H9 (cell line): ENCODE measurements at regions not wholly inside any gene's neighbourhood (a gene's known extent, or its start where the extent isn't known, plus 50 kb on each side); places are given as distances from the start of the nearest gene placed in this dataset.

Experiments
- DNase-seq: peaks from one replicate; pipeline ENCODE4 v3.0.0-alpha.2; 2017
- H2AFZ ChIP-seq: one replicate; pipeline ENCODE4 v1.6.1; 2013; ENCODE audit warnings: mild to moderate bottlenecking, low read length, control low read depth, moderate library complexity
- H2AK5ac ChIP-seq: 2 replicates; pipeline ENCODE4 v1.6.1; 2013; ENCODE audit warnings: low read length, control low read depth, mixed read lengths; ENCODE audit not compliant: insufficient read length
- H2BK120ac ChIP-seq: one replicate; pipeline ENCODE4 v1.6.1; 2013; ENCODE audit warnings: low read depth, mild to moderate bottlenecking, low read length, control low read depth, inconsistent platforms; ENCODE audit not compliant: poor library complexity, severe bottlenecking
- H2BK12ac ChIP-seq: 2 replicates; pipeline ENCODE4 v1.6.1; 2013; ENCODE audit warnings: low read length, control low read depth, mixed read lengths, low read depth; ENCODE audit not compliant: insufficient read length
- H2BK15ac ChIP-seq: 2 replicates; pipeline ENCODE4 v1.6.1; 2013; ENCODE audit warnings: low read depth, low read length, control low read depth
- H2BK20ac ChIP-seq: one replicate; pipeline ENCODE4 v1.6.1; 2013; ENCODE audit warnings: low read depth, mild to moderate bottlenecking, low read length, control low read depth, inconsistent platforms; ENCODE audit not compliant: poor library complexity, severe bottlenecking
- H2BK5ac ChIP-seq: 2 replicates; pipeline ENCODE4 v1.6.1; 2013; ENCODE audit warnings: low read length, control low read depth, mixed read lengths; ENCODE audit not compliant: insufficient read length
- H3K14ac ChIP-seq: 2 replicates; pipeline ENCODE4 v1.6.1; 2013; ENCODE audit warnings: low read length, control low read depth; ENCODE audit not compliant: insufficient read depth
- H3K18ac ChIP-seq: 2 replicates; pipeline ENCODE4 v1.6.1; 2013; ENCODE audit warnings: low read depth, mild to moderate bottlenecking, mixed read lengths, low read length, control low read depth; ENCODE audit not compliant: insufficient read length
- H3K23ac ChIP-seq: 2 replicates; pipeline ENCODE4 v1.6.1; 2013; ENCODE audit warnings: low read length, control low read depth, mixed read lengths, low read depth; ENCODE audit not compliant: insufficient read length
- H3K23me2 ChIP-seq: 2 replicates; pipeline ENCODE4 v1.6.1; 2013; ENCODE audit warnings: low read depth, mild to moderate bottlenecking, mixed read lengths, low read length, control low read depth; ENCODE audit not compliant: insufficient read length, poor library complexity, severe bottlenecking
- H3K27ac ChIP-seq: 2 replicates; pipeline ENCODE4 v1.5.1; 2013; ENCODE audit warnings: low read length, control low read depth, mixed read lengths, low read depth; ENCODE audit not compliant: insufficient read length
- H3K27me3 ChIP-seq: 2 replicates; pipeline ENCODE4 v1.6.1; 2013; ENCODE audit warnings: low read length, control low read depth, inconsistent platforms; ENCODE audit not compliant: insufficient read depth
- H3K4ac ChIP-seq: 2 replicates; pipeline ENCODE4 v1.6.1; 2013; ENCODE audit warnings: low read depth, mild to moderate bottlenecking, control low read depth, inconsistent platforms, low read length, moderate library complexity
- H3K4me1 ChIP-seq: 2 replicates; pipeline ENCODE4 v1.6.1; 2013; ENCODE audit warnings: low read length, control low read depth, inconsistent platforms; ENCODE audit not compliant: insufficient read depth
- H3K4me2 ChIP-seq: 2 replicates; pipeline ENCODE4 v1.6.1; 2013; ENCODE audit warnings: low read length, control low read depth, mixed read lengths; ENCODE audit not compliant: insufficient read length, insufficient read depth
- H3K56ac ChIP-seq: 2 replicates; pipeline ENCODE4 v1.6.1; 2013; ENCODE audit warnings: low read depth, mild to moderate bottlenecking, mixed read lengths, low read length, control low read depth; ENCODE audit not compliant: insufficient read length
- H3K79me1 ChIP-seq: 2 replicates; pipeline ENCODE4 v1.6.1; 2013; ENCODE audit warnings: low read depth, mild to moderate bottlenecking, moderate library complexity, low read length, control low read depth, inconsistent platforms; ENCODE audit not compliant: insufficient read depth, poor library complexity, severe bottlenecking
- H3K79me2 ChIP-seq: 2 replicates; pipeline ENCODE4 v1.6.1; 2013; ENCODE audit warnings: low read length, control low read depth, inconsistent platforms; ENCODE audit not compliant: insufficient read depth
- H3K9ac ChIP-seq: 2 replicates; pipeline ENCODE4 v1.6.1; 2013; ENCODE audit warnings: low read length, control low read depth, mixed read lengths; ENCODE audit not compliant: insufficient read length; ENCODE audit errors: extremely low read depth
- H3K9me3 ChIP-seq: one replicate; pipeline ENCODE4 v1.6.1; 2013; ENCODE audit warnings: low read depth, low read length, inconsistent platforms; ENCODE audit not compliant: control insufficient read depth
- H3T11ph ChIP-seq: one replicate; pipeline ENCODE4 v1.6.1; 2013; ENCODE audit warnings: mild to moderate bottlenecking, low read length, control low read depth, inconsistent platforms
- H4K20me1 ChIP-seq: one replicate; pipeline ENCODE4 v1.6.1; 2013; ENCODE audit not compliant: control insufficient read depth, insufficient read length, insufficient read depth
- H4K5ac ChIP-seq: 2 replicates; pipeline ENCODE4 v1.6.1; 2013; ENCODE audit warnings: low read depth, mild to moderate bottlenecking, mixed read lengths, low read length, control low read depth; ENCODE audit not compliant: insufficient read length
- H4K8ac ChIP-seq: replicated peaks from 2 replicates; pipeline ENCODE4 v1.6.1; 2013; ENCODE audit warnings: low read length, control low read depth, mixed read lengths, low read depth; ENCODE audit not compliant: insufficient read length
- H4K91ac ChIP-seq: 2 replicates; pipeline ENCODE4 v1.6.1; 2013; ENCODE audit warnings: low read depth, mild to moderate bottlenecking, moderate library complexity, mixed read lengths, low read length, control low read depth; ENCODE audit not compliant: insufficient read length
- H3K27ac Mint-ChIP-seq, 3 experiments: 2 replicates in 2 of 3; 3 replicates in 1 of 3; pipeline ENCODE4 v1.8.0; 2020 to 2021; ENCODE audit warnings: mixed read lengths in 3 of 3, mild to moderate bottlenecking in 1 of 3, moderate library complexity in 1 of 3
- H3K27me3 Mint-ChIP-seq: 2 replicates; pipeline ENCODE4 v1.8.0; 2021; ENCODE audit warnings: low read depth, mild to moderate bottlenecking, moderate library complexity, mixed read lengths
- H3K36me3 Mint-ChIP-seq, 3 experiments: 2 replicates in 2 of 3; 3 replicates in 1 of 3; pipeline ENCODE4 v1.8.0; 2020 to 2021; ENCODE audit warnings: low read depth in 3 of 3, mixed read lengths in 3 of 3; ENCODE audit not compliant: insufficient read depth in 1 of 3
- H3K4me1 Mint-ChIP-seq, 2 experiments: 2 replicates each; pipeline ENCODE4 v1.8.0; 2020; ENCODE audit warnings: mixed read lengths in 2 of 2
- H3K4me3 Mint-ChIP-seq, 2 experiments: 2 replicates in 1 of 2; 3 replicates in 1 of 2; pipeline ENCODE4 v1.8.0; 2020 to 2021; ENCODE audit warnings: mild to moderate bottlenecking in 2 of 2, mixed read lengths in 2 of 2, moderate library complexity in 1 of 2
- H3K9me3 Mint-ChIP-seq, 2 experiments: 2 replicates in 1 of 2; 3 replicates in 1 of 2; pipeline ENCODE4 v1.8.0; 2020; ENCODE audit warnings: mild to moderate bottlenecking in 2 of 2, mixed read lengths in 2 of 2, moderate library complexity in 1 of 2
- CTCF ChIP-seq: fragments of 200-600 bp; sonication (generic); conservative IDR thresholded peaks from 3 replicates; pipeline ENCODE4 v1.8.0; 2021; ENCODE audit warnings: antibody characterized with exemption, mild to moderate bottlenecking

GRCh38 chr1:219541946-219542345 is 71.0 kb downstream of the ZC3H11B start:
- H3K27ac Mint-ChIP-seq = no peak overlapping the region

More at GRCh38 chr1:219541946-219542345, 71.0 kb downstream of the ZC3H11B start:
- Histone ChIP-seq H3K79me1 (no peaks in the 10 kb centered on the region), H2BK20ac (no peak overlapping the region), H4K8ac (no peak overlapping the region), H2BK120ac (no peak overlapping the region), H3K9ac (no peak overlapping the region), H2BK5ac (no peak overlapping the region), H2AFZ (no peak overlapping the region), H3K4ac (no peak overlapping the region), H4K5ac (no peak overlapping the region), H3K79me2 (no peaks in the 10 kb centered on the region), H4K91ac (no peak overlapping the region), H3K9me3 (no peaks in the 10 kb centered on the region), H3T11ph (no peak overlapping the region), H3K18ac (no peak overlapping the region), H2BK12ac (no peak overlapping the region), H3K4me1 (peaks cover 2% of the 10 kb centered on the region; the same call in 1 of the 2 replicates), H4K20me1 (no peaks in the 10 kb centered on the region), H3K23me2 (no peaks in the 10 kb centered on the region), H3K23ac (no peak overlapping the region), H2AK5ac (no peak overlapping the region), H3K56ac (no peak overlapping the region), H2BK15ac (no peak overlapping the region), H3K27ac (no peak overlapping the region), H3K27me3 (no peaks in the 10 kb centered on the region), H3K4me2 (no peak overlapping the region), H3K14ac (no peak overlapping the region)
- Mint-ChIP-seq H3K4me1 (peaks cover 9 to 27% of the 10 kb centered on the region in 2 experiments), H3K4me3 (no peak overlapping the region), H3K9me3 (peaks cover 4 to 6% of the 10 kb centered on the region in 2 experiments), H3K36me3 (peaks cover 3 to 7% (median 5%) of the 10 kb centered on the region in 3 experiments), H3K27me3 (no peaks in the 10 kb centered on the region)
- DNase-seq = no peak
- TF ChIP-seq CTCF = no peak
